ENCODE measurements at regions not wholly inside any gene's neighbourhood (a gene's known extent, or its start where the extent isn't known, plus 50 kb on each side); places are given as distances from the start of the nearest gene placed in this dataset.

DNA sequence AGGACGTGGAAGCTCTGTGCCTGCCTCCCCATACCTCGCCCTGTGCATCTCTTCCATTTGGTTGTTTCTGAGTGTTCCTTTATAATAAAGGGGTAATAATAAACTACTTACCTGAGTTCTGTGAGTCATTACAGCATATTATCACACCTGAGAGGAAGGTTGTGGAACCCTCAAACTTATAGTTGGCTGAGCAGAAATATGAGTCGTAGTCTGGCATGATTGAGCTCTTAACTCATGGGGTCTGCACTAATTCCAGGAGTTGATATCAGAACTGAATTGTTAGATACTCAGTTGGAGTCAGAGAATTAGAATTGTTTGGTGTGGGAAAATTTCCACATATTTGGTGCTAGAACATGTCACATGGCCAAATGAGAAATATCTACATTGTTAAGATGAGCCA lies 52.4 kb upstream of the HTR2A start:
- Histone ChIP-seq H3K36me3 (ENCODE audit: control insufficient read depth, insufficient read depth, low read length) (no peaks in the 10 kb centered on the region), H3K4me3 (ENCODE audit: low read length) (no peak overlapping the region), H3K27me3 (ENCODE audit: control insufficient read depth, insufficient read depth, low read length) (no peaks in the 10 kb centered on the region), H3K9me3 (ENCODE audit: control insufficient read depth, insufficient read depth, low read length) (peaks cover 7% of the 10 kb centered on the region), H3K27ac (ENCODE audit: low read length) (no peak overlapping the region), H3K4me1 (ENCODE audit: control insufficient read depth, insufficient read depth, low read length) (no peaks in the 10 kb centered on the region)
- no peak for ATAC-seq
- H3K27me3 Mint-ChIP-seq (ENCODE audit: low read depth in 2 of 2), result no peaks in the 10 kb centered on the region
- WGBS (ENCODE audit: insufficient coverage), result 90% methylated on average over 1 of the region's 3 CpGs
- DNase-seq, result no peak
- H3K4me1 Mint-ChIP-seq, result no peaks in the 10 kb centered on the region
- no peak overlapping the region for H3K27ac Mint-ChIP-seq
- peaks cover 10% of the 10 kb centered on the region for H3K36me3 Mint-ChIP-seq
- TF ChIP-seq, protein P1, sequence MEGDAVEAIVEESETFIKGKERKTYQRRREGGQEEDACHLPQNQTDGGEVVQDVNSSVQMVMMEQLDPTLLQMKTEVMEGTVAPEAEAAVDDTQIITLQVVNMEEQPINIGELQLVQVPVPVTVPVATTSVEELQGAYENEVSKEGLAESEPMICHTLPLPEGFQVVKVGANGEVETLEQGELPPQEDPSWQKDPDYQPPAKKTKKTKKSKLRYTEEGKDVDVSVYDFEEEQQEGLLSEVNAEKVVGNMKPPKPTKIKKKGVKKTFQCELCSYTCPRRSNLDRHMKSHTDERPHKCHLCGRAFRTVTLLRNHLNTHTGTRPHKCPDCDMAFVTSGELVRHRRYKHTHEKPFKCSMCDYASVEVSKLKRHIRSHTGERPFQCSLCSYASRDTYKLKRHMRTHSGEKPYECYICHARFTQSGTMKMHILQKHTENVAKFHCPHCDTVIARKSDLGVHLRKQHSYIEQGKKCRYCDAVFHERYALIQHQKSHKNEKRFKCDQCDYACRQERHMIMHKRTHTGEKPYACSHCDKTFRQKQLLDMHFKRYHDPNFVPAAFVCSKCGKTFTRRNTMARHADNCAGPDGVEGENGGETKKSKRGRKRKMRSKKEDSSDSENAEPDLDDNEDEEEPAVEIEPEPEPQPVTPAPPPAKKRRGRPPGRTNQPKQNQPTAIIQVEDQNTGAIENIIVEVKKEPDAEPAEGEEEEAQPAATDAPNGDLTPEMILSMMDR (IDR thresholded peaks at IDR 0.05), result no peak
- peaks cover 0 to 2% of the 10 kb centered on the region in 2 donors for H3K9me3 Mint-ChIP-seq
- no peak overlapping the region for H3K4me3 Mint-ChIP-seq
- intact Hi-C loops (cut with micrococcal nuclease), result no loop called here

DNA sequence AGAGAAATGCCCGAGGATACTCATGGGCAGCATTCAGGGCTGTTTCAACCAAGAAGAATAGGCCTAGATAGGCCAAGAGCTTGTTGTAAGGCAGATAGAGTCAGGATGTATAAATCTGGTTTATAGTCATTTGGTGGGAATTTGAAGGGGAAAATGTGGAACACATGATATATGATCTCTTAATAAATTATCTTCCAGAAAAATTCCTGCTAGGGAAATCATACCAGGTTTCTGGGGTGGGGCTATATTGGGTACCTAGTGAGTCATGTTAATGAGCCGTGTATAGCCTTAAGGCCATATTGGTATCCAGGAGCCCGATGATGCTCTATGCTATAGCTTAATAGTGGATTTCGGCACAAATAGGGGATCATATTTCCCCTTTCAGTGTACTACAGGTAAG lies 51.5 kb upstream of the HTR2A start:
- TF ChIP-seq, protein P1 (IDR thresholded peaks at IDR 0.05), result no peak
- no peaks in the 10 kb centered on the region for H3K4me1 Mint-ChIP-seq
- no peaks in the 10 kb centered on the region for H3K4me1 ChIP-seq (ENCODE audit: control insufficient read depth, insufficient read depth, low read length)
- WGBS (ENCODE audit: insufficient coverage), result 85% methylated on average over 4 of the region's 4 CpGs
- H3K27ac ChIP-seq (ENCODE audit: low read length), result no peak overlapping the region
- no peak overlapping the region for H3K27ac Mint-ChIP-seq
- intact Hi-C loops (cut with micrococcal nuclease), result no loop called here
- H3K9me3 ChIP-seq (ENCODE audit: control insufficient read depth, insufficient read depth, low read length), result peaks cover 8% of the 10 kb centered on the region
- no peak overlapping the region for H3K4me3 Mint-ChIP-seq
- no peaks in the 10 kb centered on the region for H3K27me3 Mint-ChIP-seq (ENCODE audit: low read depth in 2 of 2)
- H3K4me3 ChIP-seq (ENCODE audit: low read length), result no peak overlapping the region
- H3K9me3 Mint-ChIP-seq, result peaks cover 0 to 4% of the 10 kb centered on the region in 2 donors
- no peaks in the 10 kb centered on the region for H3K27me3 ChIP-seq (ENCODE audit: control insufficient read depth, insufficient read depth, low read length)
- ATAC-seq (no peak), DNase-seq (no peak)
- H3K36me3 Mint-ChIP-seq, result peaks cover 10% of the 10 kb centered on the region
- no peaks in the 10 kb centered on the region for H3K36me3 ChIP-seq (ENCODE audit: control insufficient read depth, insufficient read depth, low read length)

DNA sequence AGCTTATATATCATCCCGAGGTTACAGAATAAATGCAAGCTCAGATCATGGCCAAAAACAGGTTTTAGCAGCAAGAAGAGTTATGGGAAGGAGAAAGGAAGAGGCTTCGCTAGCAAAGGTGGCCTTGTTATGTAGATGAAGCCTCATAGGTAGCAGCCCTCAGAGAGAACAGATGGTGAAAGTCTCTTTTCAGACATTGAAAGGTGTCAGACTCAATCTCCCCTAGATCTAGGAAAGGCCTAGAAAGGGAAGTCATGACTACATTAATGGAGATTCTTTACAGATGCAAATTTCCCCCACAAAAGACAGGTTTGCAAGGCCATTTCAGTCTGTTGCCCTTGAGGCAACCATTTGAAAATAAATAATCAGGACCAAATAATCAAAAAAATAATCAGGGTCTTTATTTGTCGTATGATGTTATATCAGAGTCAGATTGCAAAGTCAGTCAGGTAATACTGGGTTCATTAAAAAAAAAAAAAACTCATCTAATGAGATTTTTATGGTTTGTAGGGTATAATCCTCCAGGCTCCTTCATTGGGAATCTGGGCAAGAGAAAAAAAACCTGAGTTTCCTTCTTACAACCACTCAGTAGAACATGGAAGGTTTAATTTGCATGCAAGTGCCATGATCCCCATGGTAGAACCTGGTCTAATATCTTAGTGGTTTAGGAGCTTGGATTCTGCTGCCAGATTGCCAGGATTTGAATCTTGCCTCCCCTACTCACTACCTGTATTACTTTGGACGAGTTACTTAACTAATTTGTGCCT lies 50.8 kb upstream of the HTR2A start:
- Mint-ChIP-seq H3K9me3 (peaks cover 0 to 4% of the 10 kb centered on the region in 2 donors), H3K36me3 (peaks cover 10% of the 10 kb centered on the region), H3K27ac (no peak overlapping the region), H3K4me3 (no peak overlapping the region), H3K27me3 (ENCODE audit: low read depth in 2 of 2) (no peaks in the 10 kb centered on the region), H3K4me1 (no peaks in the 10 kb centered on the region)
- TF ChIP-seq, protein P1 (IDR thresholded peaks at IDR 0.05), result no peak
- no peak overlapping the region for H3K4me3 ChIP-seq (ENCODE audit: low read length)
- intact Hi-C loops (cut with micrococcal nuclease), result no loop called here
- no peaks in the 10 kb centered on the region for H3K36me3 ChIP-seq (ENCODE audit: control insufficient read depth, insufficient read depth, low read length)
- no peaks in the 10 kb centered on the region for H3K27me3 ChIP-seq (ENCODE audit: control insufficient read depth, insufficient read depth, low read length)
- DNase-seq (no peak), ATAC-seq (no peak)
- peaks cover 8% of the 10 kb centered on the region for H3K9me3 ChIP-seq (ENCODE audit: control insufficient read depth, insufficient read depth, low read length)
- no peak overlapping the region for H3K27ac ChIP-seq (ENCODE audit: low read length)
- no peaks in the 10 kb centered on the region for H3K4me1 ChIP-seq (ENCODE audit: control insufficient read depth, insufficient read depth, low read length)
- 72% methylated on average over 2 of the region's 4 CpGs for WGBS (ENCODE audit: insufficient coverage)
